Skeletal muscle cell (primary cell): ENCODE measurements at regions not wholly inside any gene's neighbourhood (a gene's known extent, or its start where the extent isn't known, plus 50 kb on each side); places are given as distances from the start of the nearest gene placed in this dataset.

Source experiments
- DNase-seq: peaks from one replicate; pipeline ENCODE4 v3.0.0-alpha.2; 2010; ENCODE audit warnings: low read depth
- H3K4me3 ChIP-seq: 2 replicates; pipeline ENCODE4 v1.5.1; 2011; ENCODE audit warnings: low read depth, mild to moderate bottlenecking, control low read depth, low read length, moderate library complexity

DNA sequence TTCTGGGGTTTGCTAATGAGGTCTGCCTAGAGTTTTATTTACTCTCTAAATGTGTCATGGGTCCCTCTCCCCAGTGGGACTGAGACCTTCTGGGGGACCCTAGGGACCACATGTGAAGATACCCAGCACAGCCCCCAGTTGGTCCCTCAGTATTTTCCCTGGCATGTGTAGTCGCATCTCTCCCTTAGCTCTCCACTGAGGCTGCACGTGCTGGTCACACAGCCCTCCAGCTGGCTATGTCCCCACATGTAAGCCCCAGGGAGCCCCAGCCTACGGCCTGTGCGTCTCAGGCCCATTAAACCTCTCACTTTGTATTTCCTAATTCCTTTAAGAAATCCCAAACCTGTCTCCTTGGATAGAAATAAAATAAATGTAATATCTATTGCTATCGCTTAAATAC, 189.6 kb upstream of the TSHZ3 start:
- DNase-seq = no peak
- H3K4me3 ChIP-seq = no peak overlapping the region

DNA sequence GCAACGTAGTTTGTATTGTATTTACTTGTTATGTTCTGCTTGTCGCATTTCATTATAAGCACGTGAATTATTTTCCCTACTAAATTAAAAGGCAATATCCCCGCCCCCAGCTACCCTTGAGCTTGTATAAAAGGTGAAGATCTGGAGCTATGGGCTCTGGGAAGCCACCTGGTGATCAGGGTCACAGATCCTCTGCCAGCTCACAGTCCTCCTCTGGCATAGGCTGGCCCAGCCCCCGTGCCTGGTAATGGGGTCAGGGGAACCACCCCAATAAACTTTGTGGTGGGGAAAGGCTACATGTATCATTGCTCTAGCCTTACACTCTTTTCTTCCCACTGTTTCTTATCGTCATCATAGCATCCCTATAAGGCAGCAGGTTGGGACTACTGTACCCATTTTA, 190.2 kb upstream of the TSHZ3 start:
- DNase-seq = no peak
- H3K4me3 ChIP-seq = no peak overlapping the region

DNA sequence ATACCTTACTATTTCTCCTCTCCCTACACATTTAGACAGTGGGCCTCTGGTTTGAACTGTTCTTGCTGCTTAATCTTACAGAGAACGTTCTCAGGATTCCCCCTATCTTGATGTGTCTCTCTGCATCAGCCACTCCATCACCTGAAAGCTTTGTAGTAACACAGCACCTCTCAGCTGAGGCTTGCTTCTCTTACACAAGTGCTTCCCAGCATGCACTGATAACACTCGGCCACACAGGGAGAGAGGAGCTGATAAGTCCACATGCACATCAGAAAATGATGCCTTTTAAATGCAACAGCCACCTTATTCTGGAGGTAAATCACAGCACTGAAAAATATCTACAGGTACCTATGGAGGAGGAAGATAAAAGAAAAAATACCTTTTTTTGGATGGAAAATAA, 192.2 kb upstream of the TSHZ3 start:
- DNase-seq = no peak
- H3K4me3 ChIP-seq = no peak overlapping the region

- no peak for DNase-seq
Observed at GRCh38 chr19:31543456-31543855, 194.2 kb upstream of the TSHZ3 start.

DNA sequence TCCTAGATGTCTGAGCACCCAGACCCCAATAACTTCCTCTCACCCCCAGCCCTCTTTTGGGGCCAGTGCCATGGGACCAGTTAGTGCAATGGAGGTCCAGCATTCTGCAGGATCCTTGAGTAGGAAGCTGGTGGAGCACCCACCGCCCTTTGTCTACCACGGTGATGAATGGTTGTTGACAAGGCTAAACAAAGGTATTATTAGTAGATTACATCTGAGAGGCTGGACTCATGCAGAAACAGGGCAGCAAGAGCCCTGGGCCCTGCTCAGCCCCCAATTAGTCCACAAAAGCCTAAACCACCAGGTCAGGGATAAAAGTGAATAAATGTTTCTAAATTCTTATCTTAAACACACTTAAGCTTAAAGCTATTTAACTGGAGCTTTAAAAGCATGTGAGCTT, 196.5 kb upstream of the TSHZ3 start:
- no peak overlapping the region for H3K4me3 ChIP-seq
- DNase-seq = no peak

More at GRCh38 chr19:31543456-31543855, 194.2 kb upstream of the TSHZ3 start:
- H3K4me3 ChIP-seq = no peak overlapping the region

DNA sequence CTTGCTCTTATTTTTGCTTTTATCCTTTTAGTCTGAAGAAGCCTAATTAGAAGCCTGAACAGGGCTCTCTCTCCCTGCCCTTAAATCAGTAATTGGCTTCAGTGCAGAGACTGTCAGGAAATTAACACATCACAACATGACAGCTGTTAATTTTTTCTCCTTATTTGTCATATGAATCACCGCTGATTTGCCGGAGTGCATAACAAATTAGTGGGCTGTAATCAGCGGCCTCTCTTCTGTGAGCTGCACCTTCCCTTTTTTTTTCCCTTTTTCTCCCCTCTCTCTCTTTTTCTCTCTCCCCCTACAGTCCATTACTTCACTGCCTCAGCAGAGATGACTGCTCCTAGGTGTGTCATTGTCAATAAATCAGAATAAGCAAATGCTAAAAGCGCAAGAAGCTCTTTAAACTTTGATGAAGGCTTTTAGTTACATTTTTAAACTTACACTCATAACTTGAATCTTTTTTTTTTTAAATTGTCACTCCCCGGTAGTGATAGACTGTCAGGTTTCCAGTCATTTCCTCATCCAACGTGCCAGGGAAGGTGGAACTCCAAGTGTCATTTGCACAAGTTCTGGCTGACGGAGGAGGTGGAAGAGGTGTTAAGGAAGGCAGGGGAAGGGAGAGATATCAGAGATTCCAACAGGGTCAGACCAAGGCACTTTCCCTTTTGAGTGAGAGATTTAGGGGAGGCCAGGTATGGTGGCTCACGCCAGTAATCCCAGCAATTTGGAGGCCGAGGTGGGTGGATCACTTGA, 197.1 kb upstream of the TSHZ3 start:
- DNase-seq = no peak

DNA sequence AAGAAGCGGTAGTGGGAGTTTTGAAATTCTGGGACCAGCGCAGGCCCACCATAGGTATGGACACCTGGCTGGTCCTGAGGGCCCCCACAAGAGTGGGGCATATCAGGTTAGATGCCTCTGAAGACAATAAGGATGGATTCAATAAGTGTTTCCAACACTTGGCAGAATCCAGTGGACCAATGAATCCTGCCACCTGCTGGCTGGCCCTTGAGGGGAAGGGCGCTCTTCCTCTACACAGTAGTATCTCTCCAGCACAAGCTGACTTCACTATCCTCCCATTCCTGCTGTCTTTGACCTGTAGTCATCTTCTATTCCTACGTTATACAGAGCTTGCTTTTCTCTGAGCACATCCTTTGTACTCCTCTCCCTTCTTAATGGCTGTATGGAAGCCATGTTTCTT, 199.7 kb upstream of the TSHZ3 start:
- peak; percentile 10 for DNase-seq

More for the DNA sequence above, 197.1 kb upstream of the TSHZ3 start:
- no peak overlapping the region for H3K4me3 ChIP-seq

DNA sequence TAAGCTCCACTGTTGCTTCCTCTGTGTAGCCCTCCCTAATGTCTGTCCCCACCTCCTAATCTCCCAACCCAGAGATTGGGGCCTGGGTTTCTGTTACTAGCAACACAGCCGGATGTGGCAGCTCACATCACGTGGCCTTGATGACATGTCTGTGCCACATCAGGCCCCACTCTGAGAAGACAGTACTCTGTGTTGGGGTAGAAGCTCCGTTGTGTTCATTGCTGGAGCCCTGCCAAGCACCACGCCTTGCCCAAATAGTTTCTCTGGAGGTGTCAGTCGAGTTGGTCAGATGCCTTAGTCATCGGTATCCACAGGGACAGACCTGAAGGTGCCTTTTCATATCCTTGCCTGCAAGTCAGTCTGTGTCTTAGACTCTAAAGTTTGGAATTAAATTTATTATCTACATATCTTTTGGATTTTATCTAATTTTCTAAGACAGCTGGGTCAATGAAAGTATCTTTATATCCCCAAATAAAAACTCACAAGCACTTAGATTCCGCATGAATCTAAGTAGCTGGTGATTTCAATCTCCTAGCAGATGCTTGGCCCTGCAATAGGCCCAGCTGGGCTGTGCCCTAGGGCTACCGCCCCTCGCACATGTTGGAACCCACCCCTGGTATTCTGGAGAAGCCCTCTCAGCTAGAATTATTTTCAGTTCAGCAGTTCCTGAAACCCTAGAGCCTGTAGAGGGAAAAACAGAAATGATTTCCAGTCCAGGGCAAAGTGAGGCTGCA, 204.0 kb upstream of the TSHZ3 start:
- no peak overlapping the region for H3K4me3 ChIP-seq
- DNase-seq = no peak

More for the DNA sequence above, 199.7 kb upstream of the TSHZ3 start:
- H3K4me3 ChIP-seq = no peak overlapping the region

GRCh38 chr19:31553846-31554215, 204.6 kb upstream of the TSHZ3 start:
- DNase-seq = no peak
- H3K4me3 ChIP-seq = no peak overlapping the region

- no peak overlapping the region for H3K4me3 ChIP-seq
- DNase-seq = no peak
Observed at GRCh38 chr19:31554360-31554759, 205.1 kb upstream of the TSHZ3 start.

DNA sequence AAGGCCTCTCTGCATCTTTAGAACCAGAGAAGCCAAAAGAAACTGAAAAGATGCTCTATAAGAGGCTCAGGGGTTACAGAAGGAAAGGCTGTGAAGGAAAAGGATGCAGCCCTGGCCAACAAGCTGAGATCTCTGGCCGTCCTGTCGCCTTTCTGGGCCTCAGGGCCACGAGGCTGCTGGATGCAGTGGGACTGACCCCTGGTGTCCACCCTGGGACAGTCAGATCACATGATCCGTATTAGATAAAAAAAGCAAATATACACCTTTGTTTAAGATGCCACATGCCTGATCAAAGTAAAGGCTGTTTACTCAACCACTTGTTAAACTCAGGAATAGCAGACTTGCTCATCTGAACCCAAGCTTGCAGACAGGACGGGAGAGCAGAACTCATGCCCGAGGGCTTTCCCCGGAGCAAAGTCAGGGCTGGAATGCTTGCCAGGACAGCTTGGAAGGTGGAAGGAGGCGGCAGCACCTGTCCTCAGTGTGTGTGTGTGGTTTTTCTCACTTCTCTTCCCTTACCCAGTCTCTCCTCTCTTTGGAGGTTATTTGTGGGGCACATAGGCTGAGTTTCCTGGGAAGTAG, 206.5 kb upstream of the TSHZ3 start:
- no peak overlapping the region for H3K4me3 ChIP-seq
- DNase-seq = no peak

DNA sequence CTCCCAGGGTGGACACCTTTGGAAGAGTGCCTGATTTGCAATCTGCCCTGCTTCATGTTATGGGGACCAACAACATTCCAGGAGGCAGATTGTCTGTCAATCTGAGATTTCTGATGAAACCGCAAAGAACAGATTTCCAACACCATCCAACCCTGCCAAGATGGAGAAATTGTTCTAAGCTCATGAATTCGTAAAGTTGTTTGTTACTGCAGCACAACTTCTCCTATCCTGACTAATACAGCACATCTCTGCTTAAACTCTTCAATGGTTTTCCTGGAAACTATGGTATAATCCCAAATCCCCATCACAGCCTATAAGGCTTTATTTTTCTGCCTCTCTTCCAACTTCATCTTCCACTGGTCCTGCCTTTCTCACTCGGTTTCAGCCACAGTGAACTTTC, 210.3 kb upstream of the TSHZ3 start:
- DNase-seq = no peak

GRCh38 chr19:31560086-31561060, 211.1 kb upstream of the TSHZ3 start:
- no peak for DNase-seq

More for the DNA sequence above, 210.3 kb upstream of the TSHZ3 start:
- H3K4me3 ChIP-seq = no peak overlapping the region

GRCh38 chr19:31562966-31563612, 213.9 kb upstream of the TSHZ3 start:
- no peak for DNase-seq
- no peak overlapping the region for H3K4me3 ChIP-seq

More at GRCh38 chr19:31560086-31561060, 211.1 kb upstream of the TSHZ3 start:
- H3K4me3 ChIP-seq = no peak overlapping the region

DNA sequence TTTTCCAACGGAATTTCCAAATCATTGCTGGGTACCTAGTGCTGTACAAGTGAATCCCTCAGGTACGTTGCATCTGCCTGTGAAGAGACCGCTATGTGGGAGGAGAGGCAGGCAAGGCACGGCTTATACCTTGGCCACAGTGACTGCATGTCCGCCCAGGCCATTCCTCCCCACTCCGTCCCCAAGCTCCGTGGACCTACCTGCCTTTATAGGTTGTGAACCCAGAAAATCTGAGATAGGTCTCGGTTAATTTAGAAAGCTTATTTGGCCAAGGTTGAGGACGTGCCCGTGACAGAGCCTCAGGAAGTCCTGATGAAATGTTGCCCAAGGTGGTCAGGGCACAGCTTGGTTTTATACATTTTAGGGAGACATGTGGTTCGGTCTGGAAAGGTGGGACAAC, 218.5 kb upstream of the TSHZ3 start:
- no peak for DNase-seq
- no peak overlapping the region for H3K4me3 ChIP-seq

DNA sequence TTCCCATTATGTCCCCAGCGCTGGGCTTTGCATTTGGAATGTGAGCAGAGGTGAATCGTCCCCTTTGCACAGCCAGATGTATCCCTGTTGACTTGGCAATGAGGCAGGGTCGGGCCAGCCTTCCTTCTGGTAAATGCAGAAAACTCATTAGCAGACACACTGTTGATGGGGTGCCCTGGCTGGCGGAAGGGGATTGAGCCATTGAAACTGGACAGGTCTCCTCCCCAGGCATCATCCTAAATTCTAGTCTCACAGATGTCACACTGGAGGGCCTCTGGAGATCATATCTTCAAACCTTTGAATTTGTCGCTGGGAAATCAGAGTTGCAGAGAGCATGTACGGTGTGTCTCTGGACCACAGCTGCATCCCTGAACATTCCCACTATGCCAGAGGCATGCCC, 219.5 kb upstream of the TSHZ3 start:
- H3K4me3 ChIP-seq = no peak overlapping the region
- no peak for DNase-seq

- H3K4me3 ChIP-seq = no peak overlapping the region
- no peak for DNase-seq
Observed at GRCh38 chr19:31570718-31571117, 221.5 kb upstream of the TSHZ3 start.

DNA sequence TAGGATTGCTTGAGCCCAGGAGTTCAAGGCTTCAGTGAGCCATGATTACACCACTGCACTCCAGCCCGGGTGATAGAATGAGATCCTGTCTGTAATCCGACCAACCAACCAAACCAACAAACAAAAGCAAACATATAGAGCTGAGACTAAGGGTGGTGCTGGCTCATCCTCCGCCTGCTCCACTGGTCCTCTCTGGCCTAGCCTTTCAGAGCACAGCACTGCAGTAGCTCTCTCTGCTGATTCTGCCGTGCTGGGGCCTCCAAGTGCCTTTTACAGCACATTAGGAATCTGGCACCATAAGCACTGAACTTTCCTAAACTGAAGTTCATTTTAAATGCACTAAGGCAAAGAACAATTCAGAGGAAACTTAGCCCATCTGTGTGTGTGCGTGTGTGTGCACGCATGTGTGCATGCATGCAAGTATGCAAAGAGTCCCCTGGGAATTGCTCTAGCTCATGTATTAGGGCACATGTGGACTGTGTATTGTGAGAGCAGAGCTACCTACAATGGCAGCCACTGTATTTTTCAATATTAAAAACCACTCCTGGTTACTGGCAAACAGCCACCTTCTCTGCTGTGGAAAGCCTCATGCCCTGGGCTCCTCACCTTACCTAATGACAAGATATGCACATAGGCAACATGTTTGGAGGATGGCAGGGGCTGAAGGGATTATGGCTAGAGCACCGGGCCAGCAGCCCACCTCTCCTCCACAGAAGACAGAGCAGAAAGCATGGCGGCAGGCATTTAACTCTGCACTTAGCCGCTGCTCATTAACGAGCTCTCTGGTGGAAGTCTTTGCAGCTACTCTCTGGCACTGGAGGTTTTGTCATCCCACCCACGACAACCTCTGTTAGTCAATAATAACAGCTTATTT, 223.1 kb upstream of the TSHZ3 start:
- DNase-seq = no peak
- no peak overlapping the region for H3K4me3 ChIP-seq
